ENCODE measurements at regions not wholly inside any gene's neighbourhood (a gene's known extent, or its start where the extent isn't known, plus 50 kb on each side); places are given as distances from the start of the nearest gene placed in this dataset.

GRCh38 chr15:37298271-37298670 is 197.9 kb upstream of the MEIS2 start:
- no peak overlapping the region for H3K4me3 ChIP-seq (ENCODE audit: low read depth, low read length)
- TF ChIP-seq CTCF (IDR thresholded peaks at IDR 0.05; ENCODE audit: borderline replicate concordance, insufficient read depth, low read depth, low read length) = no peak

GRCh38 chr15:37339437-37339836 is 239.1 kb upstream of the MEIS2 start:
- no peak for TF ChIP-seq CTCF (IDR thresholded peaks at IDR 0.05; ENCODE audit: borderline replicate concordance, insufficient read depth, low read depth, low read length)
- no peak overlapping the region for H3K4me3 ChIP-seq (ENCODE audit: low read depth, low read length)

DNA sequence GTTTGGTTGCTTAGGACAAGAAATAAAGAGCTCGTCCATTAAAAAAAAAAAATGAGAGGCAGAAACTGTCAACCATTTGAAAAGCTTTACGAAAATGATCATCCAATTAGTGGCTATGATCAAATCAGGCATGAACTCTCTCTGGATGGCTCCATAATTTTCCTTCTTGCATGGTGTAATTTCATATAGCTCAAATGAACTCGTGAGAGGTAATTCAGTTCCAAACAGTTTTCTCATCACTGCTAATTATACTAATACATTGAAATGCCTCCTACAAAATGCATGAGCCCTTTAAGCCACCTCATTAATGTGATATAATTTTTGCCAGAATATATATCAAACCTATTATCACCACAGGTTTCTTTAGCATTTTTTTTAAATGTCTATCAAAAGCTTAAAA is 239.5 kb upstream of the MEIS2 start:
- H3K4me3 ChIP-seq (ENCODE audit: low read depth, low read length) = no peak overlapping the region
- TF ChIP-seq CTCF (IDR thresholded peaks at IDR 0.05; ENCODE audit: borderline replicate concordance, insufficient read depth, low read depth, low read length) = no peak

DNA sequence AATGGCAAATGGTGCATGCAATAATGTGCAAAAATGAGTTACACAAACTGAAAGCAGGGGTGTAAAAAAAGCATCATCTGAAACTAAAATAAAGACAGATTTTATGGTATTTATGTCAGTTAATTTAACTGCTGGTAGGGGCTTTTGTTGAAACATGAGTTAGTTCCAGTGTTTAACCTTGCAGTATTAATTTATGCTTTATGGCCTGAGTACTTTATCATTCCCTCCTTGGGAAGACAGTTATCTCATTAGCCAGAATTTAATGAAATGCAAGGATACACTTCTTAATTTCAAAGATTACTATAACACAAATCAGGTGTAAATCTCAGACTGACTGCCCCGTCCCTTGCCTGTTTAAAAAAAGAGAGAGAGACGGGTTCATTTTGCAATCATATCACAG is 240.1 kb upstream of the MEIS2 start:
- no peak overlapping the region for H3K4me3 ChIP-seq (ENCODE audit: low read depth, low read length)
- no peak for TF ChIP-seq CTCF (IDR thresholded peaks at IDR 0.05; ENCODE audit: borderline replicate concordance, insufficient read depth, low read depth, low read length)

DNA sequence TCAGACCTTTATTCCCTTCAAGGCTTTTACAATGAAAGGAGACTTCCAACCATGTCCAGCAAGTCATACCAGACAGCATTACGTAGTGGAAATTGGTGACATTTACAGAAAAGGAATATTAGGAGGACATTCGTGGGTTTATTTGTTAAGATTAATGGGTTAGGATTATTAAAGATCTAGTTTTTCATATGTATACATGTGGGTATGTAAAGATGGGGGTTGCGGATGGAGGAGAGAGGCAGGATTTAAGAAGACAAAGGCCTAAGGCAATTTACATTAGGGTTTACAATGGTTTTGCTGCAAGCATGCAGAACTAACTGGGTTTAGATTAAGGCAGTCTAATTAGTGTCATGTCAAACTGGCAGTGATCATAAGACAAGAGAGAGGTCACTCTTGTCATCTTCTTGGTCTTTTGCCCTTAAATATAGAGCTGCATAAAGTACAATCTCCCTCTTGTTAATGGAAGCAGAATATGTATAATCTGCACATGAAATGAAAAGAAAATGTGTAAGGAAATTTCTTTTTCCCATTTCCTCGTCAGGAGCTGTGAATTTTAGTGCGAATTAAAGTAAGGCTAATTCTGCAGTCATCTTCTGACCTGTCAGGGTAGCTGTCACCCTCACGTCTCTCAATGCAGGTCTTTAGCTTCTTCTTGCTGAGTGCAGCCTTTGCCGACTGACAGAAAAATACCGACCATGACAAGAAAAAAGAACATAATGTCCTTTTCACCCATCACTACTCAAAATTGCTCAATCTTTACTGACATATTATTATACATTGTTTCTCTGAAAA is 258.9 kb upstream of the MEIS2 start:
- H3K4me3 ChIP-seq (ENCODE audit: low read depth, low read length) = no peak overlapping the region
- no peak for TF ChIP-seq CTCF (IDR thresholded peaks at IDR 0.05; ENCODE audit: borderline replicate concordance, insufficient read depth, low read depth, low read length)

- no peak overlapping the region for H3K4me3 ChIP-seq (ENCODE audit: low read depth, low read length)
- TF ChIP-seq CTCF (IDR thresholded peaks at IDR 0.05; ENCODE audit: borderline replicate concordance, insufficient read depth, low read depth, low read length) = no peak
Observed at GRCh38 chr15:37359893-37360290, 259.5 kb upstream of the MEIS2 start.

- no peak for TF ChIP-seq CTCF (IDR thresholded peaks at IDR 0.05; ENCODE audit: borderline replicate concordance, insufficient read depth, low read depth, low read length)
- H3K4me3 ChIP-seq (ENCODE audit: low read depth, low read length) = no peak overlapping the region
Observed at GRCh38 chr15:37360724-37361123, 260.4 kb upstream of the MEIS2 start.

All from GM12875 (cell line).